IPS-NIHi11 (cell line): ENCODE measurements at regions not wholly inside any gene's neighbourhood (a gene's known extent, or its start where the extent isn't known, plus 50 kb on each side); places are given as distances from the start of the nearest gene placed in this dataset.
A peak's percentile ranks its signal among the peaks of the same experiment; 100 is the strongest.

Experiments
- DNase-seq: peaks from one replicate; pipeline ENCODE4 v3.0.0; 2012; ENCODE audit warnings: mixed read lengths, low spot score

GRCh38 chr16:86806181-86806837, 228.0 kb downstream of the FOXL1 start:
- DNase-seq = no peak

- peak; percentile 74 for DNase-seq
Observed at GRCh38 chr16:86806838-86807351, 228.5 kb downstream of the FOXL1 start.

- DNase-seq = no peak
Observed at GRCh38 chr16:86808863-86809444, 230.6 kb downstream of the FOXL1 start.

- no peak for DNase-seq
Observed at GRCh38 chr16:86809458-86809955, 231.2 kb downstream of the FOXL1 start.

GRCh38 chr16:86810062-86810461, 231.7 kb downstream of the FOXL1 start:
- DNase-seq = no peak

- no peak for DNase-seq
Observed at GRCh38 chr16:86812363-86812970, 234.1 kb downstream of the FOXL1 start.

- no peak for DNase-seq
Observed at GRCh38 chr16:86814256-86814655, 235.9 kb downstream of the FOXL1 start.

GRCh38 chr16:86816930-86817625, 238.7 kb downstream of the FOXL1 start:
- no peak for DNase-seq

- DNase-seq = no peak
Observed at GRCh38 chr16:86818671-86819532, 240.6 kb downstream of the FOXL1 start.

GRCh38 chr16:86819533-86819892, 241.2 kb downstream of the FOXL1 start:
- no peak for DNase-seq

GRCh38 chr16:86821895-86822294, 243.5 kb downstream of the FOXL1 start:
- DNase-seq = no peak

- DNase-seq = no peak
Observed at GRCh38 chr16:86823125-86823524, 244.8 kb downstream of the FOXL1 start.

GRCh38 chr16:86823888-86824671, 245.7 kb downstream of the FOXL1 start:
- DNase-seq = no peak

GRCh38 chr16:86824751-86825296, 246.5 kb downstream of the FOXL1 start:
- no peak for DNase-seq

- DNase-seq = no peak
Observed at GRCh38 chr16:86825631-86826030, 247.3 kb downstream of the FOXL1 start.

- DNase-seq = peak; percentile 54
Observed at GRCh38 chr16:86826941-86827340, 248.6 kb downstream of the FOXL1 start.

GRCh38 chr16:86827521-86827920, 249.2 kb downstream of the FOXL1 start:
- DNase-seq = no peak

- DNase-seq = no peak
Observed at GRCh38 chr16:86828202-86828601, 249.9 kb downstream of the FOXL1 start.

GRCh38 chr16:86828653-86829052, 250.3 kb downstream of the FOXL1 start:
- no peak for DNase-seq

- DNase-seq = no peak
Observed at GRCh38 chr16:86831366-86831765, 253.0 kb downstream of the FOXL1 start.

- no peak for DNase-seq
Observed at GRCh38 chr16:86833136-86833535, 254.8 kb downstream of the FOXL1 start.
